Left cardiac atrium (tissue), 4 donors: ENCODE measurements at regions not wholly inside any gene's neighbourhood (a gene's known extent, or its start where the extent isn't known, plus 50 kb on each side); places are given as distances from the start of the nearest gene placed in this dataset.

Source experiments
- ATAC-seq, 2 donors: fragments of 200-7000 bp; cut with Tn5 transposase; one replicate each; pipeline ENCODE4 v1.9.1; 2020; ENCODE audit warnings: mild to moderate bottlenecking in 2 of 2, moderate library complexity in 2 of 2
- DNase-seq: peaks from one replicate; pipeline ENCODE4 v3.0.0-alpha.2; 2020
- intact Hi-C, 2 donors: fragments of 100-400 bp; cut with DNase I; formaldehyde crosslinking; loops; one replicate each; pipeline versions ENCODE4 v1.14.1 to v1.15.1; 2022 to 2023
- donor health status: DM: no; HTN: yes; CAD: no.
- donor health status: DM: no; HTN: yes; CAD: no; lungs with severe emphysema.
- donor health status: DM: yes; HTN: yes; CAD: no.
- donor health status: Dilated cardiomyopathy.

DNA sequence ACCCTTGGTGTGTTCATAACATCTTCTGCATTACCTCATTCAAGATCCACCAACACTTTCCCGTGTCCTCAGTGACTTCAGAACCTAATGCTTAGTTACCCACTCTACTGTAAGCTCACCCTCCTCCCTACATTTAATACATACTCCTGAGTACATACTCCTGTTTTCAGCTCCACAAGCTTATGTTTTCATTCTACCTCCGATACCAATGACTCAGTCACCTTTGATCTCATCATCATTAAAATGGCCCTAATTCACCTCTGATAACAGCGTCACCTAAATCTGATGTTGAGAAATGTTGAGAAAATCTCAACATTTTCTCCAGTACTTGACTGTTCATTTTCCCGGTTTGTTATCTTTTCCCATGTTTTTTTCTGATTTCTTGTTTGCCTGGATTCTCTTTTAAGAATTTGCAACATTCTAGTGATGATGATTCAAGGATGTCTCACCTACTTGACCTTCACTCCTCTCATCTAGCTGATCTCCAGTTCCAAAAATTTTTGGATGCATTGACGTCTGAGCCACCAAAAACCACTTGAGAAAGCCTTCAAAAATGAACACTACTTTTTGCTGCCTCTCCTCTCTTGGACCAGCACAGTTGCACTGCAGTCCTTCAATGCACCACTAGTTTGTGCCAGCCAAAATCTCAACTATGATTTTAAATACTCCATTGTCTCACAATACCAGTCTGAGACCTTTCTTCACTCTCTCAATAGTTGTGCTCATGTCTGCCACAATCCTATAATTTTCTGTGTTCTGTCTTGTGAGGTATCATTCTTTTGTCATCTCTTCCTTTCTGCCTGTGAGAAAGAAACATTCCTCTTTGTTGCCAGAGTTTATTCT is 220.7 kb upstream of the SEMA6D start:
- ATAC-seq (peak in 1 of 2 donors; percentile 77), DNase-seq (no peak)
- intact Hi-C loops: loop anchor here in 1 of 2 donors (10.0 kb wide), 1 partner anchor 498 kb away; no protein-coding TSS in a partner anchor

DNA sequence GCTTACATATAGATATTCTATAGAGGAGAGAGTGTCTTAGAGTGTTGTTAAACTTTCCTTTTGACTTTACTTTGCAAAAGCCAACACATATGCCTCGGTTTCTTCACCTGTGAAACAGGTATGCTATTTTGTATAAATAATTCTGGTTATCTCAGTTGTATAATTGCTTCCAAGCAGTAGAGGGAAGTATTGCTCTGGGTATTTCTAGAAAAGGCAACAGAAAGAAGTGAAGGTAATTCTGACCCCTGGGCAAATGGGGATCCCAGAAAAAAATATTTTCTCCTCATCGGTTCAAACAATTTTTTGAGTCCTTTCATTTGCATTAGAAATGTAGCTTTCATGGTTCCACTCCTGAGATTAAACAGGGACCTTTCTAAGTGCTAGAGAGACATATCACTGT is 216.5 kb upstream of the SEMA6D start:
- ATAC-seq (no peak), DNase-seq (no peak)
- intact Hi-C loops: loop anchor here in 1 of 2 donors (5.0 kb wide), 1 partner anchor 486 kb away; no protein-coding TSS in a partner anchor

DNA sequence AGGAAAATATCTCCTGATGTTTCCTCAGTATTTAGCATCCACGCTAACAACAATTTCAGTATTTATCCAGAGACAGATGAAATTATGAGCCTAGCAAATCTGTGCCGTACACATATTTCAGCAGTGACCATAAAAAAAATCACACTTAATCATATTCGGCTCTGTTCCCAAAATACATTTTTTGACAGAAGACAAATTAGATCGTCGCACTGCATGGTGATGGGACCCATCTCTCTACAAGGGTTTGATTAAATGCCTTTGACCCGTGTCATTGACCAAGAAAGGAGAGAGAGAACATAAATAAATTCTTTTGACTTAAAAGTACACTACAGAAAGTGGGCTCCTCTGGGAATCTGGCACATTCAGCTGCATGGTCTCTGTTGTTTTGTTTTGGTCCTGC is 215.3 kb upstream of the SEMA6D start:
- ATAC-seq (no peak), DNase-seq (no peak)
- intact Hi-C loops: loop anchor here in 1 of 2 donors (5.0 kb wide), 1 partner anchor 485 kb away; no protein-coding TSS in a partner anchor

DNA sequence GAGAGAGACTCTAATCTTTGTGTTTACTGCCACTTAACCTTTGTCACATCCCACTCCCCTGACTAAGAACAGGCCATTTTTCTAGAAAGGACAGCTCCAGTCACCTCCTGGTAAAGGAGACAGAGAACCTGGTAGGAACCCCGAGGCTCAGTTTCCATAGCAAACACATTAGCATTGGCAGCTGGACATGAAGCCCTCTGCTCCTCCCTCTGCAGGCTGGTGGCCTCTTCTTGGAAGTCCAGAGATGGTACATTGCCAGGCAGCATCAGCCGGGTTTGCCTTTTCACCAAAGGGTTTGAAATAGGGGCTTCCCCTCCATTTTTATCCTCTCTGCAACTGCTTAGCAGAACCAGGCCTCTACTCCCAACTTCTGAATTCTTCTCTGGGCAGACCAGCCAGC is 213.4 kb upstream of the SEMA6D start:
- ATAC-seq (no peak), DNase-seq (no peak)
- intact Hi-C loops: loop anchor here in 1 of 2 donors (5.0 kb wide), 1 partner anchor 483 kb away; no protein-coding TSS in a partner anchor

DNA sequence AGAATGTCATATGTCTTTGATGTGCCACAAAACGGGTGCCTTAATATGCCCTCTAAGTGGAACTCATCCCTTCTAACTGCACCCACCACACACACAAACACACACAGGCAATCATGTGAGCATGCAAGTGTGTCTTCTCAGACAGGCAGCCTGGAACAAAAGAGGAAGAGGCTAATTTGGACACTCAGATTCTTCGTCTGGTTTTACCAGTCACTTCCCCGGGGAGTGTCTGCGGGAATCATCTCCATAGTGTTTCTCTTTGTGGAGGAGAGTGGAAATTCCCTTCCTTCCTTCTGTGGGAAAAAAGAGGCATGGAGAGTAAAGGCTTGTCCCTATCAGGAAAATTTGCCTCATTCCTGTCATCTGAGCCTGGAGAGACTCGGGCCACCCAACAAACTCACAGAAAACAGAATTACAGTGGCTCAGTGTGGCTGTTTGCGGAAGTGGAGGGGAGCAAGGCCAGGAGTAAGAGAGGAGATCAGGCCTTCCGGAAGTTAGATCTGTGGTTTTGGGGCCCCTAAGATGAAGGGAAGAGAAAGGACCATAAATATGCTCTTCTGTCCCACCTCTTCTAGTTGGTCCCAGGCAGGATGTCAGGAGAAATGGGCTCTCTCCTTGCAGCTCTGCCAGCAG is 212.6 kb upstream of the SEMA6D start:
- ATAC-seq: peak in 1 of 2 donors; percentile 42
- DNase-seq: no peak
- intact Hi-C loops: loop anchor here in 1 of 2 donors (5.0 kb wide), 1 partner anchor 483 kb away; no protein-coding TSS in a partner anchor

DNA sequence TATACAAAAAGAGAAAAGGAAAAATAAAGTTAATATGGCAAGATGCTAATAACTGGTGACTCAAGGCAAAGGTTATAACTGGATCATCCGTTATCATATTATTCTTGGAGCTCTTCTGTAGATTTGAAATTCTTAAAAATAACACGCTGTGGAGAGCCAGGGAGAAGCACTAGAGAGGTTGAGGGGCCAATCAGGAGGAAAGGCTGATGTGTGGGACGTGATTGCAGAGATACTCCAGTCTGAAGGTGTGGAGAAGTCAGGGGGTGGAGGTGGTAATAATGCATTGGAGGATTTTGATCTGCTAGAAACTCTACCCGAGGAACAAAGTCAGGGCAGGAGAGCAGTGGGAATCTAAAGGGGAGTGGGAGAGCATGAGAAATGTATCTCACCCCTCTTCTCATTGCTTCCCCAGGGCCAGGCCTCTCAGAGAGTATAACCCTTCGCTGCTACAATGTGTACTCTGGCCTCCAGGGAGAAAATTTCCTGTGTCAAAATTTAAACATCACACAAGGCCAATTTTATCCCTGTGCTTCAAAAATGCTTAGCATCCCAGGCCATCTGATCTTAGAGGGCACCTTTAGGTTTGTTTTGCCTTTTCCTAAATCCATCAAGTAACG is 211.5 kb upstream of the SEMA6D start:
- DNase-seq: no peak
- intact Hi-C loops: no loop called here
- peak; percentile 24 to 60 for ATAC-seq

DNA sequence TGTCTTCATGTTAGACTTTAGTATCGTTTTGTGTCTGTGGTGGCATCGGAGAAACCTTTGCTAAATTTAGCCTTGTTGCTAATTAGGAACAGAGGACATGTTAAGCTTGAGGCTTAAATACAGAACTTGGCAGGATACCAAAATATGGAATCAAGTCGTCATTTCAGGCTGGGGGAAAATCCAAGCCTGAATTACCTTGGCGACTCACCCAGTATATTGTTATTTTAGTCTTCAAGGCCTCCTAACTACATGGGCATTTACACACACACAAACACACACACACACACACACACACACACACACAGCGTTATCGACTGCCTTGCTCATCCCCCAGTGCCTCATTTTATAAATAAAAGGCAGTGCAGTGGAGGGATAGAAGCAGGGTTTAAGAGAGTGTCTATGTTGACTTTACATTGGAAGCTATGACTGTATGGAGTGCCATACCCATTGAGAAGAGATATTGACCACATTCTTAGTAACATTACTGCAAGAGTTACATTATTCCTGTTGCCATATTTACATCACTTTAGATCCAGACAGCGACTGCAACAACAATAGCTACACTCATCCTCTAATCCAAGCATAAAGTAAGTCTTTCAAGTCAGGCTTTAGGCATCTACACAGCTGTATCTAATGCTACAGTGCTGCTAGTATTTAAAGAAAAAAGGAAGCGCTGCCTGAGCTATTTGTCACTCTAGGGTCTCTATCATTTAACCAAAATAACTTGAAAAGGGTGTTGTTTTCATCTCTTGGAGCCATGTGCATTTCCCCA is 210.8 kb upstream of the SEMA6D start:
- peak; percentile 68 to 80 for ATAC-seq
- intact Hi-C loops: no loop called here
- DNase-seq: no peak

DNA sequence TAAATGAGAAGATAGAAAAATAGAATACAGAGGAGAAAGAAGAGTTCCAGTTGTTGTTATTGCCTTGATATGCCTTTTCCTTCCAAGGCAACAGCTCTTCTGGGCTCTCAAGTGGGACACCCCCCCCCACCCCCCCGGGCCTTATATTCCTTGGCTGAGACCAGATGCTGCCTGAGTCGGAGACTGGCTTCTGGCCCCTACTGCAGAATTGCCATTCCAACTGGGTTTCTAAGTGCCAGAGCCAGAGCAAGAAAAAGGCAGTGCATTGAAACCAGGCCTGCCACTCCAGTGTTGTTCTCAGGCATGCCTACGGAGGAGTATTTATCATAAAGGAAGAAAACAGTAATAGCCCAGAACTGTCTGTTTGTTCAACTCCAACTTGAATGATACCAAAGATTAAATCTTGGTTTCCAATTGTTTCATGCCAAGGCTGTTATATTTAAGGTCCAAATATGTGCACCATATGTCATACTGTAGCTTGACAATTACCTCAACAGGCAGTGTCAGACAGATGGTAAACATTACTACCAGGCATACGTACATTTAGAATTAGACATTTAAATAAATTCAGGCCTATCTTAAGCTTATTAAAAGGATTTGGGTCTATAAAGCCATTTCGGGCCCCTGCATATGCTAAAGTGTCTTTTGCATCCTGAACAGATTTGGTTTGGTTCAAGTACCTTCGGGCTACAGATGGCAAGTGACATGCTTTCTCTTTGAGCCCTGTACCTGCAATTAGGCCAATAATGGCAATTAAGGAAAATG is 209.9 kb upstream of the SEMA6D start:
- ATAC-seq: no peak
- intact Hi-C loops: no loop called here

DNA sequence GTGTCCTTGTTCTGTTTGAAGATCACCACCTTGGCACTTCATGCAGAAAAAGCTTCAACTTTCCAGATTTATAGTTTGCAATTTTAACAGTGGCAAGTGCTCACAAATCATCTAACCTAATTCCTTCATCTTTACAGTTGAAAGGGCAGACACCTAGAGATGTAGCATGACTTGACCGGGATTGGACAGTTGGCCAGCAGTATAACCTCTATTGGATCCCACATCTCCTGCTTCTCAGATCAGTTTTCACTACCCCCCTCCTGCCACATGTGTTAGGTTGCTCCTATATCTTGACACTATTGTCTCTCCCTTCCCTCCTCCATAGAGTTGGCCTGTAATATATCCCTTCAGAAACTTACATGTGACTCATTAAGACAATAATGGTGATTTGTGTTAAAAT is 206.0 kb upstream of the SEMA6D start:
- DNase-seq: no peak
- no peak for ATAC-seq
- intact Hi-C loops: no loop called here

More for the DNA sequence above, 209.9 kb upstream of the SEMA6D start:
- no peak for DNase-seq

DNA sequence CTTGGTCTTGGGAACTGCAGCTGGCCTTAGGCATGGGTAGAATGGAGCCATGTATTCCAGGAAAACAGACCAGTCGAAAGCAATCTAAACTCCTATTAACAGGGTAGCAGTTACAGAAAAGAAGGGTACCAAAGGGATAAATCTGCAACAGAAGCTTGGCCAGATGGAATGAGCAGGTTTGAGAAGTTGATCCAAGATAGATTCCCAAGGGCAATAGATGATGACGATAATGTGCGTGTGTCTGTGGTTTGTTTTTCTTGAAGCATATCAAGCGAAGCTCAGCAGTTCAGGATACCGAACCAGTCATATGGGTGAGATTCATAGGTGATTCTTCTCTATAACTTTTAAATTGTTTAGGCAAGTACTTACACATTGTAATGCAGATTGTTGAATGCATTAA is 203.8 kb upstream of the SEMA6D start:
- ATAC-seq: no peak

DNA sequence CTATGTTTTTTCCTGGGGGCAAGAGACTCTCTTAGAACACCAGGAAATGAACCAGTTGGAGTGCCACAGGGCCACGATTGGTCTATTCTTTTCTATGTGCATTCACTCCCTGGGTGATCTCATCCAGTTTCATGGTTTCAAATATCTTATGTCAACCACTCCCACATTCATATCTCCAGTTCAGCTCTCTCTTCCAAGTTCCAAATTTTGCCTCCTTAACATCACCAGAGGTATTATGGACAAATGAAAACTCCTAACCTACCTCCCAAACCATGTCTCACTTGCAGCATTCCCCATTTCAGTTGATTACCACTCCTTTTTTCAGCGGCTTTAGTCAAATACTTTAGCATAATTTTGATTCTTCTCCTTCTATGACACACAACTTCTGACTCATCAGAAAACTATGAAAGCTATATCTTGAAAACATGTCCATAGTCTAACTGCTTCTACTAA is 203.1 kb upstream of the SEMA6D start:
- DNase-seq: no peak
- peak in 1 of 2 donors; percentile 46 for ATAC-seq
- intact Hi-C loops: no loop called here

More for the DNA sequence above, 203.8 kb upstream of the SEMA6D start:
- DNase-seq: no peak
- intact Hi-C loops: no loop called here

DNA sequence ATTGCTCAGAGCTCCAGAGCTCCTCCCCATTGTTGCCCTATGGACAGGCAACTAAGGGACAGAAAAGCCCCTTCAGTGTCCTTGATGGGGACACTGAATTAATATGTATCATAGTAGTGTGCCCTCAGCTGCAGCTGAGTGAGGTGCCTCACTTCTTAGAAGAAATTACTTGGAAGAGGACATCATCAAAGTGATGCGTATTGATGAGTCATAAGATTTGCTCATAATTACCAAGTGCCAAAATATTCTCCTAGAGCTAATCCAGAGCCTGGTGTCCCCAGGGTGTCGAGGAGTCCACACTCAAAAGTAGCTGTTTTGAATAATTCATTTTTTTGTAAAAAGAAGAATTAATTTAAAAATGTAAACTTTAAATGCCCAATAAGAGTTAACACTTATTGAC is 200.7 kb upstream of the SEMA6D start:
- DNase-seq: no peak
- peak in 1 of 2 donors; percentile 58 for ATAC-seq
- intact Hi-C loops: no loop called here

DNA sequence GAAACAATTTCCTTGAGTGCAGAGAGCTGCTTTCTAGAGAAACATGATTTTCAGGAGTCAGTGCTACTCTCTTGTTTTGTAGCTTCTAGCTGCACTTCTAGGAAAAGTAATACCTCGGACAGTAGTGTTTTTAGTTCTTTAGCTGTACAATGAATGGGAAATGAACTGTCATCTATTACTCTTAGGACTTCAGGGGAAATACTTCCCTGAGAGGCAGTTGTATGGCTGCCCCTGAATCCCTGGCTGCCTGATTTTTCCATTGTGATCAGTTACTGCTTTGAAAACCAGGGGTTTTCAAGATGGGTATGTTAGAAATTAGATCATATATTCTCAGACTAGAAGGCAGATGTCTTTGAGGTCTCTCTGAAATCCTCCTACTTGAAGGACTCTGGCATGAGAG is 200.3 kb upstream of the SEMA6D start:
- DNase-seq (no peak), ATAC-seq (no peak)
- intact Hi-C loops: no loop called here

DNA sequence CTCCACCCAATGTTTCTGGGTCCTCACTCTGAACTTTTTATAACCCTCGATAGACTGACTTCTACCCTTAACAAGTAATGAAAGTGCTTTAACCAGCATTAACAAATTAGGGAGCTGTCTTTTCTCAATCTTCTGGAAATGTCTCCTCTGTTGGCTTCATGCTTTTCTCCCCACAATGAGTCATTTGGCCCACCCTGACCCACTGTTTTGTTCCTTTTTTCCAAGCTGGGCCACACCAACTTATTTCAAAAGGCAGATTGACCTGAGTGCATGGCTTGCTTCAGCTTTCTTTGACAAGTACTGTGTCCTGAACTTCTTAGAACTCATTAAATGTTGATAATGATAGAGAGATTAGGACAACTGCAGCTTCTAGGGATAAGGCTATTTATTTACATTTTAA is 199.6 kb upstream of the SEMA6D start:
- DNase-seq (no peak), ATAC-seq (peak in 1 of 2 donors; percentile 40)
- intact Hi-C loops: no loop called here

DNA sequence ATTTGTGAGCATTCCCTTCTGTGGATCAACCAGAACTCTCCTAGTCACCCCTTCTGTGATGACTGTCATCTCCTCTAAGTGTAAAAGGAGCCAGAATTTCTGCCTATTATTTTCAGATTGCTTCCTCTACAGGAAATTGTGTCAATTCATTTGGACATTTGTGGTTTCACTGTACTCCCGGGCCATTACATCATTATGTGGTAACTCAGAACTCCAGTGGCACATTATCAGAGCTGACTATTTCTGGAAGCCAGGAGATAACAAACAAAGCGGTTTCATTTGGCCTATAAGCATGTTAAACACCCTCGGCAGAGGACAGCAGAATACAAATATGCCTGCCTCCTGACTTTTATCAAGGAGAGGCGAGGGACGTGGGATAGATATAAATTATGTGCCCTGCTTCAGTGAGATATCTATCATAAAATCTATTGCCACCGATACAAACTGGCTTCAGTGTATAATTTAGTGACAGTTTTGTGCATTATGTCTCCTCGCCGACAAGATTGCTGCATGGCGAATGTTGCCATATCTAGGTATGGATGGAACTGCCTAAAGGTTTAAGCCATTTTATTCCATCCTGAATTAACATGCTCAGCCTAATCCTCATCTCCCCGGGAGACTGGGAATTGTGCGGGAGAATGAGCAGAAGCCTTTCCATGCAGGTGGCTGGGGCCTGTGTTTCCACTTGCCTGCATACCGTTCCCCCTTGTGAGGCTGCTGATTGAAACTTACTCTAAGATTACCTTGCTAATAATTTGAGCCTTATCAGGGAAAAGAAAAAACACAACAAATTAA is 193.4 kb upstream of the SEMA6D start:
- DNase-seq: no peak
- intact Hi-C loops: loop anchor here in 1 of 2 donors (10.0 kb wide), 1 partner anchor 191 kb away; the partner anchor contains the start of gene SEMA6D
- peak; percentile 90 to 91 for ATAC-seq

DNA sequence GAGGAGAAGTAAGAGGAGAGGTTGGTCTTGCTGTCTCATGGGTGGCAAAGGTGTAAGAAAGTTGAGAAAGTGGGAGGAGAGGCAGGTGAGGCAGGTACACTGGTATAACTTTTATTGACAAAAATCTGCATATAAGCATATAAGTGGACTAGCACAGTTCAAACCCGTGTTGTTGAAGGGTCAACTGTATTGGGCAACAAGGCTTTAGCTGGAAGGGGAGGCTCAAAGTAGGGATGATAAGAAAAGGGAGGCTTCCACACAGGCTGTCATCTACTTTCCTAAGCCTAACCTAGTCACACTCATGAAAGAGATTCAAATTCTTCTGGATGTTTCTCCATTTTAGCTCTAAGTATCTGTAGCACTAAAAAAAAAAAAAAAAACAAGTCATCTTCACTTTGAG is 188.1 kb upstream of the SEMA6D start:
- intact Hi-C loops: loop anchor here in 1 of 2 donors (10.0 kb wide), 1 partner anchor 186 kb away; the partner anchor contains the start of gene SEMA6D
- no peak for DNase-seq
- no peak for ATAC-seq

DNA sequence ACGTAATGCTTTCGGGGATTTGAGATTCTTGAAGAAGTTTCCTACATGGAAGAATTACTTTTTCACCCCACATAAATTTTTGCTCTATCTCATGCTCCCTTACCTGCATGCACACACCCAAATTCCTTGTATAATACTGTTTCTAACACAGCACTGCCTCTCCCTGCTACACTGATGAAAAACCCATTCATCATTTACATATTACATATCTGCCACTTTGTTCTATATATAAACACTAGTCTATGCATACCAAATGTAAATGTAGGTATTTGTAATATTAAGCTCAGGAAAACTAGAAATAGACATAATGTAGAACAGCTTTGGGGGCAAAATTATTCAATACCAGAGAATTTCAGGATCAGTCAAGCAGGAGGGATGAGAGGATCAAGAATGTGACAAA is 182.6 kb upstream of the SEMA6D start:
- ATAC-seq (no peak), DNase-seq (no peak)
- intact Hi-C loops: no loop called here
